Ovary (tissue), 3 donors: ENCODE measurements at regions not wholly inside any gene's neighbourhood (a gene's known extent, or its start where the extent isn't known, plus 50 kb on each side); places are given as distances from the start of the nearest gene placed in this dataset.
"Not testable (repeated sequence)": the region's sequence is repeated elsewhere in the genome, so short reads cannot be mapped to it uniquely, and the experiment has no call there.

Experiments used
- POLR2A ChIP-seq: fragments of 450-650 bp; IDR thresholded peaks from one replicate; pipeline ENCODE4 v1.6.1; 2017; ENCODE audit warnings: antibody characterized with exemption, mild to moderate bottlenecking, moderate library complexity
- TF ChIP-seq, protein P1 (sequence below), 3 donors: fragments of 450-650 bp in 2 of 3; fragments of 200-600 bp in 1 of 3; IDR thresholded peaks; one replicate each; pipeline versions ENCODE4 v1.5.1 to v1.8.0; 2016 to 2022; ENCODE audit warnings: antibody characterized with exemption in 3 of 3, mild to moderate bottlenecking in 1 of 3
- donor health status: DM: no; HTN: no; CAD: no.

DNA sequence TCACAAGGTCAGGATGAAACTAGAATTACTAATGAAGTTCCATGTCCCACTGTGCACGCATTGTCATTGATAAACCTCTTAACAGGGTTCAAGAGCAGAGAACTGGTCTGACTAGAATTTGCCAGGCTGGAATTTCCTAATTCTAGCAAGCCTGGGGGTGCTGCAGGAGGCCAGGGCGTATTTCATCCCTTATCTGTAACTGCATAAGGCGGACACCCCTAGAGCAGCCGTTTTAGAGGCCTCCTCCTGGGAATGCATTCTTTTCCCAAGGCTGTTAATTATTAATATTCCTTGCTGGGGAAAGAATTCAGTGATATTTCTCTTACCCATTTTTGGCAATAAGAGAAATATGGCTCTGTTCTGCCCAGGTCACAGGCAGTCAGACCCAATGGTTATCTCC, 124.5 kb upstream of the PRDX6 start:
- TF ChIP-seq, protein P1, sequence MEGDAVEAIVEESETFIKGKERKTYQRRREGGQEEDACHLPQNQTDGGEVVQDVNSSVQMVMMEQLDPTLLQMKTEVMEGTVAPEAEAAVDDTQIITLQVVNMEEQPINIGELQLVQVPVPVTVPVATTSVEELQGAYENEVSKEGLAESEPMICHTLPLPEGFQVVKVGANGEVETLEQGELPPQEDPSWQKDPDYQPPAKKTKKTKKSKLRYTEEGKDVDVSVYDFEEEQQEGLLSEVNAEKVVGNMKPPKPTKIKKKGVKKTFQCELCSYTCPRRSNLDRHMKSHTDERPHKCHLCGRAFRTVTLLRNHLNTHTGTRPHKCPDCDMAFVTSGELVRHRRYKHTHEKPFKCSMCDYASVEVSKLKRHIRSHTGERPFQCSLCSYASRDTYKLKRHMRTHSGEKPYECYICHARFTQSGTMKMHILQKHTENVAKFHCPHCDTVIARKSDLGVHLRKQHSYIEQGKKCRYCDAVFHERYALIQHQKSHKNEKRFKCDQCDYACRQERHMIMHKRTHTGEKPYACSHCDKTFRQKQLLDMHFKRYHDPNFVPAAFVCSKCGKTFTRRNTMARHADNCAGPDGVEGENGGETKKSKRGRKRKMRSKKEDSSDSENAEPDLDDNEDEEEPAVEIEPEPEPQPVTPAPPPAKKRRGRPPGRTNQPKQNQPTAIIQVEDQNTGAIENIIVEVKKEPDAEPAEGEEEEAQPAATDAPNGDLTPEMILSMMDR (IDR thresholded peaks at IDR 0.05): not testable (repeated sequence)
- TF ChIP-seq POLR2A: not testable (repeated sequence)
